Fibroblast of villous mesenchyme (primary cell): ENCODE measurements at regions not wholly inside any gene's neighbourhood (a gene's known extent, or its start where the extent isn't known, plus 50 kb on each side); places are given as distances from the start of the nearest gene placed in this dataset.

ENCODE experiments used
- DNase-seq: peaks from one replicate; pipeline ENCODE4 v3.0.0-alpha.2; 2010; ENCODE audit warnings: low read depth
- H3K4me3 ChIP-seq: 2 replicates; pipeline ENCODE4 v1.5.1; 2011; ENCODE audit warnings: low read depth, mild to moderate bottlenecking, low read length
- CTCF ChIP-seq: IDR thresholded peaks from 2 replicates; pipeline ENCODE4 v1.5.1; 2012; ENCODE audit warnings: low read depth, mild to moderate bottlenecking, low read length; ENCODE audit not compliant: insufficient read depth

GRCh38 chr6:168884050-168884645, 369.5 kb downstream of the THBS2 start:
- no peak for DNase-seq
- TF ChIP-seq CTCF: no peak
- H3K4me3 ChIP-seq: peak overlapping the region; percentile 3

- TF ChIP-seq CTCF: no peak
- no peak for DNase-seq
- H3K4me3 ChIP-seq: no peak overlapping the region
These were observed 370.1 kb downstream of the THBS2 start for GRCh38 chr6:168883410-168884049.

DNA sequence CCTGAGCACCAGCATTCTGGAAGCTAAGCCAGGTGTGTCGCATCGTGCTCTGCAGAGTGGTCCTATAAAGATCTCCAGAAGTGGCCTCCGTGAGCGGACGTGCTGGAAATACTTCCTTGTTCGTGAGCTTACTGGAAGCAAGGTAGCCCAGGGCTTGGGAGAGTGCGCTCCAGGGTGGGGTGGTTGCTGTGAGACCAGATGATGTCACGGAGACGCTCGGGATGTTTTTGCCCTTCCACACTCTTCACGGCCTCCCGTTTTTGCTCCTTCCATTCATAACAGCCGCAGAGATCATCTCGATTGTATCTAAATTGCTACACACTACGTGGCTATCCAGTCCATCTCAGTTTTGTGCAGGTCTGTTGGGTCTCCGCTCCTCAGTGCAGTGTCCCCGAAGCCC, 373.4 kb downstream of the THBS2 start:
- DNase-seq: no peak
- H3K4me3 ChIP-seq: no peak overlapping the region
- no peak for TF ChIP-seq CTCF

DNA sequence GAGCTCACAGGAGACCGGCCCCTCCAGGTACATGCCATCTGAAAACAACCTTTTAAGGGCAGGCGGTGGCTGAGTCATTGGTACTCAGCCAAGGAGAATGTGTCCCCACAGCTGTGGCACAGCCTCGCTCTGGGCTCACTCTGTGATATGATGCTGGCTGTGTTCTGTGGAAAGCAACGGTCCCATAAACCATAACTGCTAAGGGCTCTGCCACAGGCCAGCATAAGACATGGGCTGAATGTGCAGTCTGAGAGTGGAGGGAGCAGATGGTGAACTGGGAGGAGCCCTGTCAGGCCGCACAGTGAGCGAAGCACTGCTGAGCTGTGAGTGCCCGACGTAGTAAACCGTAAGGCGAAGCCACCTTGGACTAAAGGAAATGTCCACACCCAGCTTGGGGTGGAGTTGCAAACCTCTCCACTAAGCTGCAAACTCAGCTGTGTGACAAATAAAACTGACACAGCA, 375.8 kb downstream of the THBS2 start:
- no peak overlapping the region for H3K4me3 ChIP-seq
- DNase-seq: no peak
- TF ChIP-seq CTCF: no peak

DNA sequence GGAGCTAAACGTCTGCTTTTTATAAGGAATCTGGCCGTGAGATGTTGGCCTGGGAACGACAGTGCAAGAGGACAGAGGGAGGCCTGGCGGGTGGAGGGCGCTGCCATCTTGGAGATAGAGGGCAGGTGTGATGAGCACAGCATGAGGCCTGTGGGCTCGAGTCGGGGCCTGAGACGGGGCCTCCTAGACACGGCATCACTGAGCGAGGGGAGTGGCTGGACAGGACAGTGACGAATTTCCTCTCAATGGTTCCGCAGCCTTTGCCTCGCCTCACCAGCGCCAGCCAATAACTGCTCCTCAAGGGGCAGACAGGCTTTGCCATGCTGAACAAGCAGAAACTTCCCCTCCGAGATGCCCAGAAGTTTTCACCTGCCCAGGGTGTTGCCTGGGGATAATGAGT, 376.7 kb downstream of the THBS2 start:
- no peak for TF ChIP-seq CTCF
- DNase-seq: no peak
- no peak overlapping the region for H3K4me3 ChIP-seq

DNA sequence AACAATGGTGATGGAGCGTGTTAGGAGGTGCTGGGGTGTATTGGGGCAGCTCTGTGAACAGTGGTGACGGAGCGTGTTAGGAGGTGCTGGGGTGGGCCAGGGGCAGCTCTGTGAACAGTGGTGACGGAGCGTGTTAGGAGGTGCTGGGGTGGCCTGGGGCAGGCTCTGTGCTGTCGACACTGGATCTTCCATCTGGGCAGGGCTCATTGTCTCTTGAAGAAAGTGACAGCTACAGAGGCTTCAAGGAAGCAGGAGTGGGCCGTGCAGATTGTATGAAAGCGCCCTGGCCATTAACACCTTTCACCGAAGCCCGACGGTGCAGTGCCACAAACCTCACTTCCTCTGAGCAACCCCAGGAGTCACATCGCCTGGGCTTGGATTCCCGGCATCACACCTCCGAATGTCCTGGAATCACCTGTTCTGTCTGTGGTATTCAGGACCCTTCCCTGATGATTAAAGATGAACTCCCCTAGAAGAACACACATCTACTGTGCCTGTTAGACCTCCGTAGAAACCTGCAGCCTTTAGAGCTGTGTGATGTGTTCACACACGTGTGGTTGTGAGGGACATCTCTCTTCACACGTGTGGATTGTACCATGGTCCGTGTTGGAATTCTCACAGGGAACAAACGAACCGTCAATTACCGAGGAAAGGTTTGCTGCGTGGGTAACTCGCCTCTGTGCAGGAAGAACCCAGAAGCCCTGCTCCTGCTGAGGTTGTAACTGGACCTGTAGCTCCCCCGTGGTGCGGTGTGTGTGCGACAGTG, 377.7 kb downstream of the THBS2 start:
- TF ChIP-seq CTCF: no peak
- no peak overlapping the region for H3K4me3 ChIP-seq
- no peak for DNase-seq
